ENCODE measurements at regions not wholly inside any gene's neighbourhood (a gene's known extent, or its start where the extent isn't known, plus 50 kb on each side); places are given as distances from the start of the nearest gene placed in this dataset.

- no peak overlapping the region for H3K27ac ChIP-seq (replicated peaks)
- TF ChIP-seq GABPA (IDR thresholded peaks at IDR 0.05; ENCODE audit: low read depth) (no peak), CTCF (IDR thresholded peaks at IDR 0.05; ENCODE audit: insufficient read depth, low read length) (no peak), SPI1 (IDR thresholded peaks at IDR 0.05; ENCODE audit: borderline replicate concordance, low read depth) (no peak), POLR2AphosphoS5 (IDR thresholded peaks at IDR 0.05; ENCODE audit: low read depth) (no peak), REST (IDR thresholded peaks at IDR 0.05; ENCODE audit: insufficient replicate concordance, low read depth) (no peak)
- no peak for DNase-seq (ENCODE audit: low read depth in 1 of 2, low spot score in 1 of 2)
These were observed 195.8 kb downstream of the AASDH start for GRCh38 chr4:56191534-56191933.

GRCh38 chr4:56187688-56188087 lies 199.6 kb downstream of the AASDH start:
- no peak for DNase-seq (ENCODE audit: low read depth in 1 of 2, low spot score in 1 of 2)
- no peak overlapping the region for H3K27ac ChIP-seq (replicated peaks)
- no peaks in the 10 kb centered on the region for H3K27me3 ChIP-seq (ENCODE audit: insufficient read depth, poor library complexity, severe bottlenecking)
- TF ChIP-seq CTCF (IDR thresholded peaks at IDR 0.05; ENCODE audit: insufficient read depth, low read length) (no peak), GABPA (IDR thresholded peaks at IDR 0.05; ENCODE audit: low read depth) (no peak), POLR2AphosphoS5 (IDR thresholded peaks at IDR 0.05; ENCODE audit: low read depth) (no peak), SPI1 (IDR thresholded peaks at IDR 0.05; ENCODE audit: borderline replicate concordance, low read depth) (no peak), REST (IDR thresholded peaks at IDR 0.05; ENCODE audit: insufficient replicate concordance, low read depth) (no peak)
- no peak overlapping the region for H3K4me3 ChIP-seq (replicated peaks; ENCODE audit: insufficient read depth, low read length)

More at GRCh38 chr4:56191534-56191933, 195.8 kb downstream of the AASDH start:
- Histone ChIP-seq H3K4me3 (replicated peaks; ENCODE audit: insufficient read depth, low read length) (no peak overlapping the region), H3K27me3 (ENCODE audit: insufficient read depth, poor library complexity, severe bottlenecking) (no peaks in the 10 kb centered on the region)

- Histone ChIP-seq H3K27me3 (ENCODE audit: insufficient read depth, poor library complexity, severe bottlenecking) (no peaks in the 10 kb centered on the region), H3K27ac (replicated peaks) (no peak overlapping the region), H3K4me3 (replicated peaks; ENCODE audit: insufficient read depth, low read length) (no peak overlapping the region)
- DNase-seq (ENCODE audit: low read depth in 1 of 2, low spot score in 1 of 2): no peak
- TF ChIP-seq POLR2AphosphoS5 (IDR thresholded peaks at IDR 0.05; ENCODE audit: low read depth) (no peak), REST (IDR thresholded peaks at IDR 0.05; ENCODE audit: insufficient replicate concordance, low read depth) (no peak), CTCF (IDR thresholded peaks at IDR 0.05; ENCODE audit: insufficient read depth, low read length) (no peak), GABPA (IDR thresholded peaks at IDR 0.05; ENCODE audit: low read depth) (no peak), SPI1 (IDR thresholded peaks at IDR 0.05; ENCODE audit: borderline replicate concordance, low read depth) (no peak)
These were observed 200.3 kb downstream of the AASDH start for GRCh38 chr4:56186808-56187523.
